Ovary (tissue), 7 donors: ENCODE measurements at regions not wholly inside any gene's neighbourhood (a gene's known extent, or its start where the extent isn't known, plus 50 kb on each side); places are given as distances from the start of the nearest gene placed in this dataset.

Experiments
- DNase-seq, 5 donors: peaks; one replicate each; pipeline ENCODE4 v3.0.0-alpha.2; 2019 to 2020
- H3K27ac ChIP-seq, 2 donors: fragments of 200-600 bp; one replicate each; pipeline versions ENCODE4 v1.5.1 to v1.8.0; 2019 to 2022
- H3K27me3 ChIP-seq: fragments of 200-600 bp; one replicate; pipeline ENCODE4 v1.8.0; 2022
- H3K36me3 ChIP-seq: fragments of 200-600 bp; sonication (generic); one replicate; pipeline ENCODE4 v1.5.1; 2019
- H3K4me1 ChIP-seq: one replicate; pipeline ENCODE4 v1.8.1; 2013; ENCODE audit warnings: mild to moderate bottlenecking, moderate library complexity; ENCODE audit not compliant: insufficient read depth
- H3K4me3 ChIP-seq: fragments of 200-600 bp; sonication (generic); one replicate; pipeline ENCODE4 v1.5.1; 2017
- H3K9me3 ChIP-seq, 2 donors: fragments of 200-600 bp in 1 of 2; sonication (generic) in 1 of 2; one replicate each; pipeline versions ENCODE4 v1.5.1 to v1.8.1; 2013 to 2019; ENCODE audit warnings: mild to moderate bottlenecking in 1 of 2, moderate library complexity in 1 of 2
- CTCF ChIP-seq, 3 donors: fragments of 450-650 bp in 2 of 3; fragments of 200-600 bp in 1 of 3; IDR thresholded peaks; one replicate each; pipeline versions ENCODE4 v1.5.1 to v1.8.0; 2016 to 2022; ENCODE audit warnings: antibody characterized with exemption in 3 of 3, mild to moderate bottlenecking in 1 of 3
- EP300 ChIP-seq: sonication (generic); formaldehyde crosslinking; IDR thresholded peaks from one replicate; pipeline ENCODE4 v1.6.1; 2017; ENCODE audit warnings: antibody characterized with exemption
- POLR2A ChIP-seq: fragments of 450-650 bp; IDR thresholded peaks from one replicate; pipeline ENCODE4 v1.6.1; 2017; ENCODE audit warnings: antibody characterized with exemption, mild to moderate bottlenecking, moderate library complexity
- WGBS, 3 donors: extraction: QIAGEN DNeasy Blood & Tissue Kit in 1 of 3; methylation state at CpG; one replicate each; pipeline versions ENCODE4 v1.1.5 to v1.1.7; 2013 to 2017; 5-methylcytosine and 5-hydroxymethylcytosine counted together
- intact Hi-C, 4 donors: fragments of 100-400 bp; cut with DNase I; formaldehyde crosslinking; loops; one replicate each; pipeline versions ENCODE4 v1.11.0 to v1.15.1; 2022 to 2023
- donor health status: DM: no; HTN: no; CAD: no; lungs with moderate emphysema.
- donor health status: DM: no; HTN: no; CAD: no.
- donor health status: Bipolar disorder and iron deficiency.
- donor health status: DM: no; HTN: no; CAD: no.
- donor health status: DM: yes; HTN: yes; CAD: no.

- whole genome bisulfite sequencing, 3 donors = 1 to 4% (median 1%) methylated on average over 19 of the region's 19 CpGs
- peak; percentile 51 to 69 (median 62) for DNase-seq
Measured at GRCh38 chr6:138572167-138572875, 73.0 kb upstream of the NHSL1 start.

GRCh38 chr6:138572885-138573284, 73.6 kb upstream of the NHSL1 start:
- intact Hi-C loops = loop anchor here in 1 of 4 donors (5.0 kb wide), 1 partner anchor 1899 kb away; no protein-coding TSS in a partner anchor
- TF ChIP-seq CTCF (IDR thresholded peaks at IDR 0.05) = no peak
- no peak for TF ChIP-seq POLR2A
- no peak for TF ChIP-seq EP300
- H3K36me3 ChIP-seq = no peaks in the 10 kb centered on the region
- no peak overlapping the region for H3K4me3 ChIP-seq
- 51 to 55% (median 53%) methylated on average over 6 of the region's 6 CpGs for WGBS, 3 donors
- no peak overlapping the region for H3K27ac ChIP-seq
- peaks cover 5% of the 10 kb centered on the region for H3K4me1 ChIP-seq
- H3K9me3 ChIP-seq = no peaks in the 10 kb centered on the region
- no peak for DNase-seq
- no peaks in the 10 kb centered on the region for H3K27me3 ChIP-seq

More at GRCh38 chr6:138572167-138572875, 73.0 kb upstream of the NHSL1 start:
- TF ChIP-seq CTCF (IDR thresholded peaks at IDR 0.05) = no peak
- TF ChIP-seq EP300 = no peak
- TF ChIP-seq POLR2A = no peak
- intact Hi-C loops = loop anchor here in 1 of 4 donors (5.0 kb wide), 1 partner anchor 1900 kb away; no protein-coding TSS in a partner anchor
- H3K4me3 ChIP-seq = peak overlapping the region; percentile 29
- peak overlapping the region in 1 of 2 donors; percentile 37 for H3K27ac ChIP-seq
- H3K36me3 ChIP-seq = no peaks in the 10 kb centered on the region
- no peaks in the 10 kb centered on the region for H3K27me3 ChIP-seq
- peaks cover 5% of the 10 kb centered on the region for H3K4me1 ChIP-seq
- H3K9me3 ChIP-seq = no peaks in the 10 kb centered on the region

- 71 to 84% (median 78%) methylated on average over 4 of the region's 4 CpGs for WGBS, 3 donors
- DNase-seq = no peak
- no peaks in the 10 kb centered on the region for H3K36me3 ChIP-seq
- H3K4me3 ChIP-seq = no peak overlapping the region
- peaks cover 5% of the 10 kb centered on the region for H3K4me1 ChIP-seq
- TF ChIP-seq POLR2A = no peak
- no peak for TF ChIP-seq EP300
- no peak for TF ChIP-seq CTCF (IDR thresholded peaks at IDR 0.05)
- H3K27me3 ChIP-seq = no peaks in the 10 kb centered on the region
- no peak overlapping the region for H3K27ac ChIP-seq
- intact Hi-C loops = no loop called here
- H3K9me3 ChIP-seq = no peaks in the 10 kb centered on the region
Measured at GRCh38 chr6:138575257-138575656, 76.0 kb upstream of the NHSL1 start.

GRCh38 chr6:138576313-138576712, 77.0 kb upstream of the NHSL1 start:
- intact Hi-C loops = no loop called here
- Histone ChIP-seq H3K36me3 (no peaks in the 10 kb centered on the region), H3K27ac (no peak overlapping the region), H3K9me3 (no peaks in the 10 kb centered on the region), H3K27me3 (no peaks in the 10 kb centered on the region), H3K4me3 (no peak overlapping the region), H3K4me1 (peaks cover 2% of the 10 kb centered on the region)
- TF ChIP-seq CTCF (IDR thresholded peaks at IDR 0.05) (no peak), POLR2A (no peak), EP300 (no peak)
- no peak for DNase-seq
- 66 to 70% (median 67%) methylated on average over 6 of the region's 6 CpGs for WGBS, 3 donors
